DOHH2 (cell line): ENCODE measurements at regions not wholly inside any gene's neighbourhood (a gene's known extent, or its start where the extent isn't known, plus 50 kb on each side); places are given as distances from the start of the nearest gene placed in this dataset.

Experiments used
- H3F3A ChIP-seq: fragments of 200-600 bp; sonication (generic), shearing (Covaris generic); 2 replicates; pipeline ENCODE4 v1.6.0; 2016; ENCODE audit warnings: antibody characterized with exemption, mild to moderate bottlenecking; ENCODE audit not compliant: control insufficient read depth, insufficient read depth
- H3K27ac ChIP-seq: fragments of 200-600 bp; sonication (generic); 2 replicates; pipeline ENCODE4 v1.5.1; 2014; ENCODE audit warnings: low read depth, mild to moderate bottlenecking, low read length, moderate library complexity
- H3K27me3 ChIP-seq: fragments of 200-600 bp; sonication (generic); 2 replicates; pipeline ENCODE4 v1.6.1; 2014; ENCODE audit warnings: mild to moderate bottlenecking, low read length, mixed read lengths; ENCODE audit not compliant: control insufficient read depth
- H3K36me3 ChIP-seq: fragments of 200-600 bp; sonication (generic); 2 replicates; pipeline ENCODE4 v1.6.1; 2014; ENCODE audit warnings: mild to moderate bottlenecking, low read length, moderate library complexity, mixed read lengths; ENCODE audit not compliant: control insufficient read depth
- H3K4me1 ChIP-seq: fragments of 200-600 bp; sonication (generic); 2 replicates; pipeline ENCODE4 v1.6.1; 2014; ENCODE audit warnings: mild to moderate bottlenecking, low read length, mixed read lengths; ENCODE audit not compliant: control insufficient read depth
- H3K4me2 ChIP-seq: fragments of 200-600 bp; sonication (generic); 2 replicates; pipeline ENCODE4 v1.6.0; 2014; ENCODE audit warnings: mild to moderate bottlenecking, low read length, moderate library complexity
- H3K4me3 ChIP-seq: fragments of 200-600 bp; sonication (generic); 2 replicates; pipeline ENCODE4 v1.5.1; 2014; ENCODE audit warnings: mild to moderate bottlenecking, low read length, mixed read lengths
- H3K79me2 ChIP-seq: fragments of 200-600 bp; sonication (generic); 2 replicates; pipeline ENCODE4 v1.6.1; 2014; ENCODE audit warnings: mild to moderate bottlenecking, low read length, mixed read lengths; ENCODE audit not compliant: control insufficient read depth
- H3K9me2 ChIP-seq: fragments of 200-600 bp; sonication (generic); replicated peaks from 2 replicates; pipeline ENCODE4 v1.6.1; 2014; ENCODE audit warnings: mild to moderate bottlenecking, low read length, mixed read lengths; ENCODE audit not compliant: control insufficient read depth
- H3K9me3 ChIP-seq: fragments of 200-600 bp; sonication (generic); 2 replicates; pipeline ENCODE4 v1.6.1; 2014; ENCODE audit warnings: antibody characterized with exemption, low read length, mixed read lengths; ENCODE audit not compliant: control insufficient read depth, insufficient read depth
- H4K20me1 ChIP-seq: fragments of 200-600 bp; sonication (generic); 2 replicates; pipeline ENCODE4 v1.6.0; 2014; ENCODE audit warnings: low read depth, mild to moderate bottlenecking, antibody characterized with exemption, low read length, moderate library complexity; ENCODE audit not compliant: control insufficient read depth, insufficient read depth
- CTCF ChIP-seq: fragments of 200-600 bp; sonication (generic); IDR thresholded peaks from one replicate; pipeline ENCODE4 v1.5.1; 2014; ENCODE audit warnings: antibody characterized with exemption, mild to moderate bottlenecking, low read depth, low read length; ENCODE audit not compliant: poor library complexity, severe bottlenecking
- EZH2phosphoT487 ChIP-seq: fragments of 200-600 bp; sonication (generic); IDR thresholded peaks from 2 replicates; pipeline ENCODE4 v1.6.1; 2017; ENCODE audit warnings: borderline replicate concordance, mild to moderate bottlenecking, antibody characterized with exemption, low read length, moderate library complexity, mixed read lengths

- no peaks in the 10 kb centered on the region for H3K79me2 ChIP-seq
- no peaks in the 10 kb centered on the region for H3F3A ChIP-seq
- H4K20me1 ChIP-seq = no peaks in the 10 kb centered on the region
- H3K27ac ChIP-seq = no peak overlapping the region
- no peaks in the 10 kb centered on the region for H3K36me3 ChIP-seq
- no peaks in the 10 kb centered on the region for H3K4me1 ChIP-seq
- TF ChIP-seq EZH2phosphoT487 = no peak
- no peak for TF ChIP-seq CTCF
- no peak overlapping the region for H3K4me3 ChIP-seq
- H3K9me2 ChIP-seq = no peaks in the 10 kb centered on the region
- no peak overlapping the region for H3K4me2 ChIP-seq
- no peaks in the 10 kb centered on the region for H3K9me3 ChIP-seq
- H3K27me3 ChIP-seq = 0 out of 2 replicates have a peak, but pooled peaks cover 2% of the 10 kb centered on the region
These were observed 189.2 kb downstream of the RSL24D1 start for GRCh38 chr15:55007561-55007960.

GRCh38 chr15:55005679-55006078 lies 191.1 kb downstream of the RSL24D1 start:
- Histone ChIP-seq H3K79me2 (no peaks in the 10 kb centered on the region), H4K20me1 (no peaks in the 10 kb centered on the region), H3K4me3 (no peak overlapping the region), H3K27me3 (0 out of 2 replicates have a peak, but pooled peaks cover 2% of the 10 kb centered on the region), H3K9me3 (no peaks in the 10 kb centered on the region), H3K4me2 (no peak overlapping the region), H3K4me1 (no peaks in the 10 kb centered on the region), H3K36me3 (no peaks in the 10 kb centered on the region), H3K27ac (no peak overlapping the region), H3K9me2 (no peaks in the 10 kb centered on the region), H3F3A (no peaks in the 10 kb centered on the region)
- no peak for TF ChIP-seq EZH2phosphoT487
- no peak for TF ChIP-seq CTCF

- TF ChIP-seq CTCF = no peak
- no peak for TF ChIP-seq EZH2phosphoT487
- H3K4me3 ChIP-seq = no peak overlapping the region
- no peaks in the 10 kb centered on the region for H3K36me3 ChIP-seq
- H3K27ac ChIP-seq = no peak overlapping the region
- no peaks in the 10 kb centered on the region for H3K9me3 ChIP-seq
- no peaks in the 10 kb centered on the region for H4K20me1 ChIP-seq
- H3K79me2 ChIP-seq = no peaks in the 10 kb centered on the region
- H3K27me3 ChIP-seq = no peaks in the 10 kb centered on the region
- no peaks in the 10 kb centered on the region for H3F3A ChIP-seq
- H3K4me1 ChIP-seq = no peaks in the 10 kb centered on the region
- no peaks in the 10 kb centered on the region for H3K9me2 ChIP-seq
- H3K4me2 ChIP-seq = no peak overlapping the region
These were observed 192.5 kb downstream of the RSL24D1 start for GRCh38 chr15:55003965-55004873.
